Naive B cell (primary cell): ENCODE measurements at regions not wholly inside any gene's neighbourhood (a gene's known extent, or its start where the extent isn't known, plus 50 kb on each side); places are given as distances from the start of the nearest gene placed in this dataset.

Experiments used
- ATAC-seq, 2 donors: fragments of 150-1000 bp; cut with Tn5 transposase; 2 replicates each; pipeline ENCODE4 v1.10.0; 2021; ENCODE audit warnings: low read depth in 2 of 2, mild to moderate bottlenecking in 2 of 2, moderate library complexity in 2 of 2
- DNase-seq: peaks from one replicate; pipeline ENCODE4 v3.0.0; 2022
- H3K27ac Mint-ChIP-seq, 6 donors: one replicate each; pipeline ENCODE4 v1.8.0; 2020 to 2022; ENCODE audit warnings: mild to moderate bottlenecking in 6 of 6, mixed read lengths in 6 of 6, moderate library complexity in 5 of 6, inconsistent platforms in 2 of 6
- H3K27me3 Mint-ChIP-seq, 3 donors: one replicate each; pipeline ENCODE4 v1.8.0; 2021 to 2022; ENCODE audit warnings: mixed read lengths in 3 of 3, mild to moderate bottlenecking in 1 of 3
- H3K36me3 Mint-ChIP-seq, 2 donors: one replicate each; pipeline ENCODE4 v1.8.0; 2020 to 2022; ENCODE audit warnings: mixed read lengths in 2 of 2, inconsistent platforms in 1 of 2, mild to moderate bottlenecking in 1 of 2
- H3K4me1 Mint-ChIP-seq, 3 donors: one replicate each; pipeline ENCODE4 v1.8.0; 2020 to 2022; ENCODE audit warnings: mixed read lengths in 3 of 3, inconsistent platforms in 1 of 3, mild to moderate bottlenecking in 1 of 3, moderate library complexity in 1 of 3
- H3K4me3 Mint-ChIP-seq, 8 donors: one replicate each; pipeline ENCODE4 v1.8.0; 2020 to 2022; ENCODE audit warnings: mild to moderate bottlenecking in 8 of 8, mixed read lengths in 8 of 8, moderate library complexity in 8 of 8, inconsistent platforms in 2 of 8
- H3K9me3 Mint-ChIP-seq, 7 donors: one replicate each; pipeline ENCODE4 v1.8.0; 2020 to 2022; ENCODE audit warnings: mixed read lengths in 7 of 7, mild to moderate bottlenecking in 5 of 7, inconsistent platforms in 2 of 7, moderate library complexity in 1 of 7

- H3K36me3 Mint-ChIP-seq, result peaks cover 12 to 28% of the 10 kb centered on the region in 2 donors
- no peak overlapping the region for H3K27ac Mint-ChIP-seq
- DNase-seq (no peak), ATAC-seq (no peak)
- H3K9me3 Mint-ChIP-seq, result peaks cover 6 to 52% (median 36%) of the 10 kb centered on the region in 7 donors
- peaks cover 4 to 24% (median 15%) of the 10 kb centered on the region in 3 donors for H3K27me3 Mint-ChIP-seq
- no peak overlapping the region for H3K4me3 Mint-ChIP-seq
- H3K4me1 Mint-ChIP-seq, result peaks cover 0 to 3% (median 0%) of the 10 kb centered on the region in 3 donors
These were observed 1429.6 kb downstream of the TBC1D22A start for GRCh38 chr22:48192071-48192470.

- Mint-ChIP-seq H3K36me3 (peaks cover 12 to 23% of the 10 kb centered on the region in 2 donors), H3K27ac (no peak overlapping the region), H3K9me3 (peaks cover 13 to 43% (median 34%) of the 10 kb centered on the region in 7 donors), H3K4me1 (peaks cover 0 to 6% (median 4%) of the 10 kb centered on the region in 3 donors), H3K27me3 (peaks cover 0 to 9% (median 8%) of the 10 kb centered on the region in 3 donors), H3K4me3 (no peak overlapping the region)
- ATAC-seq (no peak), DNase-seq (no peak)
These were observed 1425.8 kb downstream of the TBC1D22A start for GRCh38 chr22:48188231-48188721.

GRCh38 chr22:48187356-48187755, 1424.9 kb downstream of the TBC1D22A start:
- H3K27ac Mint-ChIP-seq, result no peak overlapping the region
- no peak overlapping the region for H3K4me3 Mint-ChIP-seq
- no peak for ATAC-seq
- peaks cover 13 to 37% (median 30%) of the 10 kb centered on the region in 7 donors for H3K9me3 Mint-ChIP-seq
- peaks cover 0 to 13% (median 7%) of the 10 kb centered on the region in 3 donors for H3K27me3 Mint-ChIP-seq
- H3K4me1 Mint-ChIP-seq, result peaks cover 0 to 4% (median 3%) of the 10 kb centered on the region in 3 donors
- H3K36me3 Mint-ChIP-seq, result peaks cover 12 to 22% of the 10 kb centered on the region in 2 donors
- no peak for DNase-seq

- Mint-ChIP-seq H3K27me3 (peaks cover 0 to 16% (median 0%) of the 10 kb centered on the region in 3 donors), H3K4me1 (peaks cover 0 to 4% (median 3%) of the 10 kb centered on the region in 3 donors), H3K27ac (no peak overlapping the region), H3K36me3 (peaks cover 10 to 11% of the 10 kb centered on the region in 2 donors), H3K9me3 (peaks cover 7 to 26% (median 19%) of the 10 kb centered on the region in 7 donors), H3K4me3 (no peak overlapping the region)
- ATAC-seq, result no peak
- no peak for DNase-seq
These were observed 1423.8 kb downstream of the TBC1D22A start for GRCh38 chr22:48186146-48186790.

- Mint-ChIP-seq H3K27me3 (peaks cover 0 to 16% (median 0%) of the 10 kb centered on the region in 3 donors), H3K4me1 (peaks cover 0 to 6% (median 4%) of the 10 kb centered on the region in 3 donors), H3K36me3 (peaks cover 7 to 8% of the 10 kb centered on the region in 2 donors), H3K27ac (peak overlapping the region in 1 of 6 donors; percentile 38), H3K4me3 (no peak overlapping the region), H3K9me3 (peaks cover 7 to 17% (median 10%) of the 10 kb centered on the region in 7 donors)
- DNase-seq (no peak), ATAC-seq (no peak)
These were observed 1422.9 kb downstream of the TBC1D22A start for GRCh38 chr22:48185071-48186055.

GRCh38 chr22:48182846-48183805, 1420.7 kb downstream of the TBC1D22A start:
- H3K4me1 Mint-ChIP-seq, result peaks cover 0 to 6% (median 4%) of the 10 kb centered on the region in 3 donors
- peaks cover 0 to 7% of the 10 kb centered on the region in 2 donors for H3K36me3 Mint-ChIP-seq
- peaks cover 0 to 23% (median 0%) of the 10 kb centered on the region in 3 donors for H3K27me3 Mint-ChIP-seq
- DNase-seq (no peak), ATAC-seq (no peak)
- H3K9me3 Mint-ChIP-seq, result peaks cover 0 to 7% (median 0%) of the 10 kb centered on the region in 7 donors
- no peak overlapping the region for H3K4me3 Mint-ChIP-seq
- peak overlapping the region in 1 of 6 donors; percentile 30 for H3K27ac Mint-ChIP-seq

GRCh38 chr22:48182031-48182430, 1419.6 kb downstream of the TBC1D22A start:
- ATAC-seq, result no peak
- peaks cover 0 to 7% of the 10 kb centered on the region in 2 donors for H3K36me3 Mint-ChIP-seq
- H3K4me1 Mint-ChIP-seq, result peaks cover 0 to 6% (median 4%) of the 10 kb centered on the region in 3 donors
- DNase-seq, result no peak
- no peak overlapping the region for H3K27ac Mint-ChIP-seq
- peaks cover 0 to 25% (median 0%) of the 10 kb centered on the region in 3 donors for H3K27me3 Mint-ChIP-seq
- H3K4me3 Mint-ChIP-seq, result no peak overlapping the region
- peaks cover 0 to 7% (median 0%) of the 10 kb centered on the region in 7 donors for H3K9me3 Mint-ChIP-seq

GRCh38 chr22:48181263-48181955, 1419.0 kb downstream of the TBC1D22A start:
- H3K27ac Mint-ChIP-seq, result peak overlapping the region in 1 of 6 donors; percentile 27

GRCh38 chr22:48180631-48181030, 1418.2 kb downstream of the TBC1D22A start:
- Mint-ChIP-seq H3K27ac (no peak overlapping the region), H3K4me1 (peaks cover 0 to 6% (median 4%) of the 10 kb centered on the region in 3 donors), H3K4me3 (no peak overlapping the region), H3K27me3 (peaks cover 0 to 39% (median 0%) of the 10 kb centered on the region in 3 donors), H3K36me3 (peaks cover 0 to 7% of the 10 kb centered on the region in 2 donors), H3K9me3 (peaks cover 0 to 12% (median 0%) of the 10 kb centered on the region in 7 donors)
- no peak for DNase-seq
- no peak for ATAC-seq

More at GRCh38 chr22:48181263-48181955, 1419.0 kb downstream of the TBC1D22A start:
- H3K4me1 Mint-ChIP-seq, result peaks cover 0 to 6% (median 4%) of the 10 kb centered on the region in 3 donors
- H3K9me3 Mint-ChIP-seq, result peaks cover 0 to 12% (median 0%) of the 10 kb centered on the region in 7 donors
- no peak for ATAC-seq
- H3K27me3 Mint-ChIP-seq, result peaks cover 0 to 31% (median 0%) of the 10 kb centered on the region in 3 donors
- no peak overlapping the region for H3K4me3 Mint-ChIP-seq
- peaks cover 0 to 7% of the 10 kb centered on the region in 2 donors for H3K36me3 Mint-ChIP-seq
- DNase-seq, result no peak

- no peak overlapping the region for H3K4me3 Mint-ChIP-seq
- H3K4me1 Mint-ChIP-seq, result peaks cover 0 to 4% (median 4%) of the 10 kb centered on the region in 3 donors
- DNase-seq (no peak), ATAC-seq (no peak)
- H3K27me3 Mint-ChIP-seq, result peaks cover 0 to 44% (median 0%) of the 10 kb centered on the region in 3 donors
- peaks cover 0 to 12% (median 0%) of the 10 kb centered on the region in 7 donors for H3K9me3 Mint-ChIP-seq
- H3K27ac Mint-ChIP-seq, result peak overlapping the region in 1 of 6 donors; percentile 42
- peaks cover 0 to 5% of the 10 kb centered on the region in 2 donors for H3K36me3 Mint-ChIP-seq
These were observed 1417.4 kb downstream of the TBC1D22A start for GRCh38 chr22:48179571-48180546.

GRCh38 chr22:48178536-48178935, 1416.1 kb downstream of the TBC1D22A start:
- H3K4me3 Mint-ChIP-seq, result no peak overlapping the region
- no peak overlapping the region for H3K27ac Mint-ChIP-seq
- ATAC-seq, result no peak
- H3K27me3 Mint-ChIP-seq, result peaks cover 4 to 38% (median 7%) of the 10 kb centered on the region in 3 donors
- no peak for DNase-seq
- peaks cover 0 to 5% (median 0%) of the 10 kb centered on the region in 7 donors for H3K9me3 Mint-ChIP-seq
- H3K36me3 Mint-ChIP-seq, result no peaks in the 10 kb centered on the region
- H3K4me1 Mint-ChIP-seq, result peaks cover 0 to 3% (median 0%) of the 10 kb centered on the region in 3 donors
